Eye (tissue), 1 donor: ENCODE measurements at regions not wholly inside any gene's neighbourhood (a gene's known extent, or its start where the extent isn't known, plus 50 kb on each side); places are given as distances from the start of the nearest gene placed in this dataset.

Experiments used
- DNase-seq: peaks from one replicate; pipeline ENCODE4 v3.0.0-alpha.2; 2015

DNA sequence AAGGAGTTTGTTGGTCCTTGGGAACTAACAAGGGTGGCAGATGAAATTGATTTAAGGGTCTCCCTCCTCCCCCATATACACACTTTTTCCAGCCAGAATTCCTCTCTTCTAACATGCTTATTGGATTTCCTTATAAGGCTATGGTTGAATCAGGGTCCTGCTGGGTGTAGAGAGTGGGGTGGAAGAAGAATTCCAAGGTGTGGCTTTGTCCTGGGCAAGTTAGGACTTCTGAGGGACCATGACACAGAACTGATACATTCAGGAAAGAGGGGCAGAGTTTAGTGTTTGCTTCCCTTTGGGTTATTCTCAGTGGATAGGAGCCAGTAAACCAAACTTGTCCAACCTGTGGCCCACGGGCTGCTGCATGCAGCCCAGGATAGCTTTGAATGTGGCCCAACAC lies 116.5 kb downstream of the SNX18 start:
- DNase-seq: no peak

DNA sequence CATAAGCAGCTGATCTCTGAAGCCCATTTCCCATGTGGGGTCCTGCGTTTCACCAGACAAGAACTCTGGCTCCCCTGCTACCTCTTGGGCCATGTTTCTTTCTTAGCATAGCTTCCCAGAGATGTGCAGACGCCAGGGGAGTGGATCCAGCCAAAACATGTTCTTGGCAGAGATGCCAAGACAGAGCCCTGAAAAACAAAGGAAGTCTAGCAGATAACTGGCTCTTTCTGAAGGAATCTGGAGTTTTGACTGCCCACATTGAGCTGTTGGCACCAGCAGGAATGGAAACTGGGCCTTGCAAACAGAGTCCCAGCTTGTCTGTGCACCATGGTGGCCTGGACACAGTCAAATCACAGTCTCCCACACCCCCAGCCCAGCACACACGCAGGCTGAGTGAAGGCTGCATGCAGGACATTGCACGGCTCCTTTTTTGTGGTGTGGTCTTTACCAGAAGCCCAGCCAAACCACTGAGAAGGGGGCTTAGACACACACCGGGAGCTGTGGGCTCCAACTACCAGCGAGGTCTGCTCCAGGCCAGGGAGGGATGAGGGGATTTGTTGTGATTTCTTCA lies 114.7 kb downstream of the SNX18 start:
- DNase-seq: no peak

DNA sequence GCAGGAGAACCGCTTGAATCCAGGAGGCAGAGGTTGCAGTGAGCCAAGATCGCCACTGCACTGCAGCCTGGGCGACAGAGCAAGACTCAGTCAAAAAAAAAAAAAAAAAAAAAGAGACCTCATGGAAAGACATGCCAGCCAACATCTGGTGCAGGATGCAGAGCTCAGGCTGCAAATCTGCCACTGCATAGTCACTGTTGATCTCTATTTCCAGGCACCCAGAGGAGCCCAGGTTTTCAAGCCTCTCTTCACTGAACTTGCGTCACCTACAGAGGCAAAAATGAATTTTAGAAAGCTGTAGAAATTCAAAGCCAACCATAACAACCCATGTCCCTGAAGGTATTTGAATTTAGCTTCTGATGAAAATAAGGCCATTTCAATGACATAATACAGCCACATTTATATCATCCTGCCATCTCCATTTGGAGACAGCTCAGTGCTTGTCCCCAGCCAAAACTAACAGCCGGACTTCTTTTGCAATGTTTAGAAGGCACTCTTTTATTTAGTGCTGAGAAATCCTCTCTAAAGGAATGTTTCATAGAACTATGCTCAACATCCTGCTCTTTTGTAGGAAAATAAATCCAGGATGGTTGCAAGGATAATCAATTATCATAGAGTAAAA lies 113.3 kb downstream of the SNX18 start:
- DNase-seq: peak; percentile 9

DNA sequence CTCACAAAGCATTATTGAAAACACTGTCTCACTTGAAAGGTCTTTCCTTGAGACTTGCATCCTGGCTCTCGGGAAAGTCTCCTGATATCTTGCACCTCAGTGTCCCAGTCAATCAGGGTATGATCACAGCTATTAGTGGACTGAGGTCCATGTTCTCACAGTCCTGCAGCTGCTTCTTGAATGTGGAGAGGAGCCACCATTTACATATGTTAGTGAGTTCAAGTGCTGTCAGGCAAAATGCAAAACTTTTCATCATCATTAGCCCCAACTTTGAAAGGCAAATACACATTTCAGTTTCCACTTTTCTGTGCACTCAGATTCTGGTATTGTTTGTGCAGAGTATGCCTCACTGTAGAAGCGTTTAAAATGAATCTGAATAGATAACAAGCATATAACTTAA lies 111.6 kb downstream of the SNX18 start:
- no peak for DNase-seq

DNA sequence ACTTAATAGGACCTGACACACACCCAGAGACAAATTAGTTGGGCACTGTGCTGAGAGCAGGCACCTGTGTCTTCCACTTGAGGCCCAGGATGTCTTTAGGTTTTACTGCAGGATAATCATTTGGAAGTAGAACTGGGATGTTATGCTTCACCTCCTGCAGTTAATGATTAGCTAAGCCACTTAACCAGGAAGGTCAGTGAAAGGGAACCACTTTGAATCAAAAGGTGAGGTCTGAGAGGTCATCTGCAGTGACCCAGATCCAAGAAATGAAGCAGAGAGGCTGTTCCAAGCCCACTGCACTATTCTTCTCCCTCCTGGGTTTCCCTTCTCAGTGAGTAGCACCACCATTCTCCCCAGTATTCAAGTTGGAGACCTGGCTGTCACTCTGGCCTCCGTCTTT lies 110.5 kb downstream of the SNX18 start:
- DNase-seq: no peak

DNA sequence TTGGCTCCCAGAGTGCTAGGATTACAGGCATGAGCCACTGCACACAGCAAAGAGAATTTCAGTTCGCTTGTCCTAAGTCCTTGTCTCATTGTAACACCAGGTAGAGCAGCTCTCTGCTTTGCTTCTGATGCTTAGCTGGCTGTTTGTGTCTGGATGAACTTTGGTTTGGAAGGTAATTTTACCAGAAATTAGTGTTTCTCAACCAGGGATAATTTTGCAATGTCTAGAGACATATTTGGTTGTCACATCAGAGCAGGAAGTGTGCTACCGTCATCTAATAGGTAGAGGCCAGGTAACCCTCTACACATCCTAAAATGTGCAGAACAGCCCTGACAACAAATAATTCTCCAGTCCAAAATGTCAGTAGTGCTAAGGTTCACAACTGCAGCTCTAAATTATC lies 108.8 kb downstream of the SNX18 start:
- DNase-seq: no peak

DNA sequence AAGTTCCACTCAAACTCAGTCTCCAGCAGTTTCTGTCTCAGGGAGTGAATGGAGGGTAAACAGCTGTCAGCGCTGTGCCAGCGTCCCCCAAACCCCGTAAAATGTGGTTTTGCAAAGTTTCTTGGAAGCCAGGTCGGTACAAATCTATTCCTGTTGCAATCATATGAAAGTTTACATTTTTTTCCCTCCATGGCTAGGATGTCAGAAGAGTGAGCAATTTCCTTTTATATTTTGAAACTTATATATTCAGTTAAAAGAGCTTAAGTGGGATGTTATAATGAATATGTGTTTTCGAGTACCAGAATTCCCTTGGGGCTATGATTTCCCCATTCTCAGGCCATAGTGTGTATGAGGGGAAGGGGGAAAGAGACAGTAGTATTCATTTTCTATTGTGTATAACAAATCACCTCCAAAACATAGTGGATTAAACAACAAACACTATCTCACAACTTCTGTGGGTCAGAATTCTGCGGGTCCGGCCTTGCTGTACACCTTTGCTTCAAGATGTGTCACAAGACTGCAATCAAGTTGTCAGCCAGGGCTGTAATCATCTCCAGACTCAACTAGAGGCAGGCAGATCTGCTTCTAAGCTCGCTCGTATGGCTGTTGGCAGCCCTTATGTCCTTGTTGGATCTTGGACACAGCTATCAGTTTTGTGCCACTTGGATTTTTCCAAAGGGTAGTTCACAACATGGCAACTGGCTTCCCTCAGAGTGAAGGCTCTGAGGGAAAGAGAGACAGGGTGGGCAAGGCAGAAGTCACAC lies 107.4 kb downstream of the SNX18 start:
- no peak for DNase-seq

DNA sequence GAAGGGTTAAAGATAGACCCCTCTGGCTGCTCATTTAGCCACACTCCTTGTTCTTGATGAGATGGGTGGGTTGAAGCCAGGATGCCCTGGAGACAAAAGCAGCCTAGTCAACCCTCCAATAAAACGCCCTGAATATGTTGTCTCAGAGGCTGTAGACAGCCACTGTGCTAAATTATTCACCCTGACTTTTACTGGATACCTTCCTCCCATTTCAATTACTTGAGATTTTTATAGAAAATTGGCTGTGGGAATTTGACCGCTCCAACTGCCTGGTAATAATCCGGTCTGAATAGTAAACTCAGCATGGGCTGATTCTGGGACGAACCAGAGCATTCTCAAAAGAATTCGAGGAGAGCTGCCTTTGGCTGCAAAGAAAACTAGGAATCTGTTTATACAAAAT lies 104.2 kb downstream of the SNX18 start:
- DNase-seq: no peak

DNA sequence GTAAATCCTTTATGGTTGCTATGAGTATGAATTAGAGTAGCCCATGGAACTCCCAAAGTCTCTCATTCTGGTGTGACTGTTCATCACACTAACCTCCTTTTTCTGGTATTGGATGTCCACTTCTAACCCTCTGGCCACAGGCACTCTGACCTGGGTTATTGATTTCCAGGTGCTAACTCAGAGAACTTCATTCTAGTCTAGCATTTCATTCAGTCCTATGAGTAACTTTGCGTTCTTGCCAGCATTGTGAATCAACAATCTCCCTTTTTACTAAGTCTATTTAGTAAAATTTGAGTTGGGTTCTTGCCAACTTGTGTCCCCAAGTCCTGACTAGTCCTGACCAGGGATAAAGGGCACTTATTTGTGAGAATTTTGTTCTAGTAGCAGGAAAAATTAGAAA lies 103.5 kb downstream of the SNX18 start:
- no peak for DNase-seq

DNA sequence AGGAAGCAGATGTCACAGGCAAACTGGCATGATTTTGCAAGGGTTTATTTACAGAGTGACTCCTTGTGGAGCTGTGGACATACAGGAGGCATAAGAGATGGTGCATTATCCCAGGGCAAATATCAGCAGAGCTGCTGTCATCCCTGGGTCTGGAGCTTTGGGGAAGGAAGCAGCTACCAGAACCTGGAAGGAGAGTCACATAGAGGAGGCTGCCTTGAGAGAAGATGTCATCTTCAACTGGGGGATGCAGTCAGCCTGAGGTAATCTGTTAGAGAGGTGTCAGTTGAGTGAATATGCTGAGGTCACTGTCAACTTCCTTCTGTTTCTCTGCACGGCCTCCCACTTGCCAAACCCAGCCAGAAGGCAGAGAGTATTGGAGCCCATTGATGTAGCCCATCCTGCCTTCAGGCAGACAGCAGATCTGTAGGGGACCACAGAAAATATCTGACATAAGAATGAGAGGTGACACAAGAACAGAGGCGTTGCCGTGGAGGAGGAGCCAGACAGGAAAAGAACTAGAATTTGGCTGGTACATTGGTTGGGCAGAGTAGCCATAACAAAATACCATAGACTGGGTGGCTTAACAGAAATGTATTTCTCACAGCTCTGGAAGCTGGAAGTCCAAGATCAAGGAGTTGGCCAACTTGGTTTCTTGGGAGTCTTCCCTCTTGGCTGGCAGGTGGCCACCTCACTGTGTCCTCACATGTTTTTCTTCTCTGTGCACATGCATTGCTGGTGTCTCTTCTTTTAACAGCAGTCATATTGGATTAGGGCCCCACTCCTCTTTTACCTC lies 102.8 kb downstream of the SNX18 start:
- DNase-seq: no peak

DNA sequence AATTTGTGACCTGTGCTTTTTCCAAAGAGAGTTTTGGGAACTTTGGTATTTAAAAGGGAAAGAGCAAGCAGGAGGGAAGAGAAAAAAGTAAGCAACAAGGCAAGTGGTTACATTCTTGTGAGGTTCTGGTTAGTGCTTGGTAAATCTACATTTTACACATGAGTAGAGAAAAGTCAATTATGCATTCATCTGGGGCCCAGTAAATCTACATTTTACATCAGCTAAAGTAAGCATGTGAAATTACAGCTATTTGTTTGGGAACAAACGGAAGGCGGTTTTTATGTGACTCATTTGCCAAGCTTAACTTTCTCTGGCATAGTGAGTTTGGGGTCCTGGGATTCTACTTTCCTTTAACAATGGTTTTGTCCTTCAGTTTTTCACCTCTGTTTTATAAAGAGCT lies 102.2 kb downstream of the SNX18 start:
- no peak for DNase-seq

DNA sequence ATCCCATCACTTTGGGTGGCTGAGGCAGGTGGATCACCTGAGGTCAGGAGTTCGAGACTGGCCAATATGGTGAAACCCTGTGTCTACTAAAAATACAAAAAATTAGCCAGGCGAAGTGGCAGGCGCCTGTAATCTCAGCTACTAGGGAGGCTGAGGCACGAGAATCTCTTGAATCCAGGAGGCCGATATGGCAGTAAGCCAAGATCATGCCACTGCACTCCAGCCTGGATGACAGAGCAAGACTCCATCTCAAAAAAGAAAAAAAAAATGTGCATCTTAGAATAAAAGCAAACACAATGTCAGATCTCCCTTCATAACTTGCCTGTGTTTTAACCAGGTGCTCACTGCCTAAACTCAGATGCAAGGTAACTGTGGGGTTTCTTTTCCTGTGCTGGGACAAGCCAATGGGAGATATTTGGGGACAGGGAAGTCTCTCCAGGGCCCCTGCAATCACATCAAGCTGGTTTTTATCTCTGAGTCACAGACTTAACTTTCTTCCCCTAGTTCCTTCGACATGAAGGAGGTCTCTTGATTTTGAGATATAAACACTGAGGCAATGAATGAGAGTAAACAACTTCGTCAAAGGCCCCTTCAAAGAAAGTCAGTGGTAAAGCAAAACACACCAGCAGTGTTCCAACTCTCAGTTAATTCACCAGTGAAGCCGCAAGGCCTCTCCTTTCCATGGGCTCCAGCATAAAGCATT lies 99.1 kb downstream of the SNX18 start:
- DNase-seq: no peak

DNA sequence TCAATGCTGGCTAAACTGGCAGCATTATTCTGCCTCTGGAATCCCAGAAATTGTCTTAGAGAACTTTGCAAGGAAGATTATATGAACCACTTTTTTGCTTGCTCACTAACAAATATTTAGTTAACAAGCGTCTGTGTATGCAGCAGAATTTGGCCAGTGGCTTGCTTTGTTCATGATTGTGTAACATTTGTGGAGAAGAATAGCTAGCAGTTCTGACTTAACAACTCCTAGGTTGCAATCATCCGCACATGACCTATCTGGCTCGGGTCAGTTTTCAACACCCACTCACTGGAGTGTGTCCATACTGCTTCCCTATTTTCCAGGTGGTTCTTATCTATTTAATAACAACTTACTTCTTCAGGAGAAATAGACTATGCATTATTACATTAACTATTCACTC lies 98.5 kb downstream of the SNX18 start:
- DNase-seq: no peak

DNA sequence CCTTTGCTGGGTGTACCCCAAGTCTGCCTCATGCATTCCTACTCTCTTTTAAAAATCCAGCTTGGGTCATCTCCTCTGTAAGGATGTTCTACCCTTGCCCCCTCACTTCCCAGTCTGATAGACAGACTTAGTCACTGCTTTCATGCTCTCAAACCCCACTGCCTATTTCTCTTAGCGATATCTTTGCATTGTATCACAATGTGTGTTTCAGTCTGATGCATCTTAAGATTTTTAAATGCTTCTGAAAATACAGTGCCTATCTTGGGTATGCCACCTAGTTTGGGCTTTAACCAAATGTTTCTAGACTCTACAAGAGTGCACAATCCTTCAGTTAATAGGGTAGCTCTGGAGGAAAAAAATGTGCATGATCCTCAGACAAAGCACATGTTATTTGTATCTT lies 97.8 kb downstream of the SNX18 start:
- no peak for DNase-seq

DNA sequence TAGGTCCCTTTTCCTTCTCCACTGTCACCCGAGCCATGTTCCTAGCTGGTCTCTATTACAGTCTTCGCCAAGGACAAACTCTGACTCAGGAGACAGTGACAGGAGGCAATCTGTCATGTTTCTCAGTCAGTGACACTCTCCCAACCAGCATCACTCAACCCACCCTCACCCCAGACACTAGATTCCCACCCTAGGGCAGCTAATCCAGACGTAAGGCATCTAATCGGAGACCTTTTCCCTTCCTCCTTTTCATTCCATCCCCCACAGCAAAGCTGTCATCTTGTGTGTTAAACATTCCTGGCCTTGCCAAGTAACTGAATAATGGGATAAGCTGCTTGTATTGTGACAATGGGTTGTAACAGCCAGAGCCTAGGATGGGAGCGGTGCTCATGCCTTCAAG lies 95.2 kb downstream of the SNX18 start:
- no peak for DNase-seq

DNA sequence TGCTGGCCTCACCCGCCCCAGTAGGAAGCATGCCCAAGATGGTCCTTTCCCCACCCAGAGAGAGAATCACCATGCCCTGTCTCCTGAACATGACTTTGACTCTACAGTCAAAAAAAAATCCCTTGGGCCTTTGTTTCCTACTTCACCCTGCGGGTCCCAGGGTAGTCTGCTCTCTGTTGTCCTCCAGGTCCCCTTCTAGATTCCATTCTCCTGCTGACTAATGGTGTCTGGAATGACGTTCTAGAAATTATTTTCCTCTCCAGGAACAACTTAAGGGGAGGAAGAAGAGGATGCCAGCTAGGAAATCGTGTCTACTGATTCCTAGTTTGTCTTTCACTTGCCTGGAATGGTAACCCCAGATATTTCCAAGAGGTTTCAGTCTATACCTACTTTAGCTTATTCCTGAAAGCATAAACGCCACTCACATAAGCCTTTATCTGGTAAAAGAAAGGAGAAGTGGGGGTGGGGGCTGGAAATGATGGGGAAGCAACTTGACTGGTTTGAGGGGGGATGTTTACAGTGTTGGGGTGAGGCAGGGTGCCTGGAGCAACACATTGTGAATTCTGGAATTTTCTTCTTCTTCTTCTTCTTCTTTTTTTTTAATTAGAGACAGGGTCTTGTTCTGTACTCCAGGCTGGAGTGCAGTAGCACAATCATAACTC lies 93.9 kb downstream of the SNX18 start:
- DNase-seq: no peak

DNA sequence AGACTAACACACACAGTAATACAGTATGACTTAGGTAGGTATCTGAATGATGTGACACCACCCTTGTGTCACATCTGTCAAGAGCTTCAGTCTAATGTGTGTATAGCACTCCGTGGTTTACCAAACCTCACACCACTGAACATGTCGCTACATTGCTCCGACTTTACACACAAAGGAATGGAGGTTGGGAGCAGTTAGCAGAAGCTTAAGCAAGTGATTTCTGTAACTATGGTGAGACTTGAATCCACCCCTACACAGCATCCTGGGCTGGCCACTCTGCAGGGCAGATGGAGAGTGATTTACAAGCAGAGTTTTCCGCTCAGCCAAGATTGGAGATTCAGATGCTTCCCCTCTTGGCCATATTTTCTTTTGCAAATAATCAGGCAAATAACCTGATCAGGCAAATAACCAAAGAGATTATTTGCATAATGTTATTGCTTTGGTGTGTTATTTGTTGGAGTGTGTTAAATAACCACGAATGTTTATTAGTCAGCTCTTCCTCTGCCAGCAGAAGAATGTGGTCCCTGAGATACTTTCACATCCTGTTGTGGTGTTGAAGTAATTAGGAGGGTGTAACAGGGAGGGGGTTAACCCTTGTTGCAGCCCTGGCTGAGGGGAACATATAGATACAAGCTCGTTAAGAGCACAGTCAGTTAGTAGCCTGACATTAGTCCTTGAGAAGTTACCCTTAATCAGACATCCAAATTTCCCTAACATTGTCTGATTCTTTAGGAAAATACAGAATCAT lies 92.8 kb downstream of the SNX18 start:
- DNase-seq: no peak

DNA sequence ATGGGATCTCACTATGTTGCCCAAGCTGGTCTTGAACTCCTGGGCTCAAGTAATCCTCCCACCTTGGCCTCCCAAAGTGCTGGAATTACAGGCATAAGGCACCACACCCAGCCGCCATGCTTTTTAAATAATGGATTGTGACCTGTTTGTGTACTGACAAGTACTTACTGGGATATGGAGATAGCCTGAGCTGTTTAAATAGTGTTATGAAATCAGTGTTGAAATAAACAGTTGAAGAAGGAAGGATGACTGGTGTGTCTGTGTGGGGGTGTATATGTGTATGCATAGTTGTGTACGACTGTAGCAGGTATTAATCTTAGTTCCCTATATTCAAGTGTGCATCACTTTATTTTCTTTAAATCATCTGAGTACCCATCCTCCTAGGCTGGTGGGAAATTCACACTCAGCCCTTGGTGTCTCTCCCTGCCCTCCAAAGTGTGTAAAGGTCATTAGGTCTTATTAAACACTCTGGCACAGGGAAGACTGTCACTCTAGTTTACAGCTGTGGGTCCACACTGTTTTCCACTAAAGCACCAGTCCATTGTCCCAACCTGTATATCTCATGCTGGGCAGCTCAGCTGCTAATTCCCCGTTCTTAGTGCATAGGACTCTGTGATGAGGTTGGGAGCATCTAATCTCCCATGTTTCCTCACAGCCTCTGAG lies 91.0 kb downstream of the SNX18 start:
- DNase-seq: no peak

DNA sequence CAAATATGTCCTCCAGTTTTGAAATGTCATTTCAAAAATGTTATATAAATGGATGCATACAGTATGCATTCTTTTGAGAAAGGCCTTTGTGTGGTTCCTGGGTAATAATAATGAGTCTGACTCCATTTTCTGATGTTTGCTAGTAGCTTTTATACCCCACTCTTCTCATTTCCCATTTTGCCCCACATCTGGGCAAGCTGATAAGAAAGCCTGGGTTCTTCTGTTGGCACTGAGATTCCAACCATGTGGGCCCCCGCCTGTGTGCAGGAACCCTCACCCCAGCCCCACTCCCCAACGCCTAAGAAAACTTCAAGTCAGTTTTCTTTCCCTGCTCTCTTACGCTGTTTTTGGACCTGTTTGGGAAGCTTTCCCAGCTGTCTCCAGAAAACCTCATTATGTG lies 89.4 kb downstream of the SNX18 start:
- DNase-seq: no peak

DNA sequence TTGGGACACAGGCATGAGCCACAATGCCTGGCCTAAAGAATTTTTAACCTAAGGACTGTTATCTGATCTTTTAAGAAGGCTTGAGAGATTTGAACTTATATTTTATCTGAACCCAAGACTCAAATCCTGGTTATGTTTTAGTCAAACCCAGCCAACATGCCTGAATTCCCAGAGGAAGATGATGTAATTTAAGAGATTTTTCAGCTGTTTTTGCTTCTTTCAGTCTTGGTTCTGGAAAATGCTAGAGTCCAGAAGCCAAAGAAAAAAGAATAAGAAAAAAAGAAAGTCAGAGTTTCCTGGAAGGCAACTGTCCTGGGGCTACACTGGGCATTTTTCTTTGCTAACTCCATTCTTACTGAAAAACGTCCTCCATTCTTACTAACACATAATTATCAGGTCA lies 85.8 kb downstream of the SNX18 start:
- DNase-seq: no peak

DNA sequence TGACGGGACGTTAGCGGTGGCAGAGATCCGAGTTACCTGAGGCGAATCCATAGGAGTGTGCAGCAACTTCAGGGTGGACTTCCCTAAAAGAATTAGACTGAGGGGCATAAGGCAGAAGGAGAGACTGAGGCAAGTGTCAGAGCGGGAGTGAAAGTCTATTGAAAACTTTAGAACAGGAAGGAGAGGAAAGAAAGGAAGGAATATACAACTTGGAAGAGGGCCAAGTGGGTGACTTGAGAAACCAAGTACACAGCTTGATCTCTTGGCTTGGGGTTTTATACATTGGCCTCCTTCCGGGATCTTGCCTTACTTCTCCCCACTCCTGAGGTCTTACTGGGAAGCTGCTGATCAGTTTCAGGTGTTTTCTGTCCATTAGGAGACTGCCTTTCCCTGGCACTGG lies 84.9 kb downstream of the SNX18 start:
- no peak for DNase-seq
